ENCODE measurements at regions not wholly inside any gene's neighbourhood (a gene's known extent, or its start where the extent isn't known, plus 50 kb on each side); places are given as distances from the start of the nearest gene placed in this dataset.

DNA sequence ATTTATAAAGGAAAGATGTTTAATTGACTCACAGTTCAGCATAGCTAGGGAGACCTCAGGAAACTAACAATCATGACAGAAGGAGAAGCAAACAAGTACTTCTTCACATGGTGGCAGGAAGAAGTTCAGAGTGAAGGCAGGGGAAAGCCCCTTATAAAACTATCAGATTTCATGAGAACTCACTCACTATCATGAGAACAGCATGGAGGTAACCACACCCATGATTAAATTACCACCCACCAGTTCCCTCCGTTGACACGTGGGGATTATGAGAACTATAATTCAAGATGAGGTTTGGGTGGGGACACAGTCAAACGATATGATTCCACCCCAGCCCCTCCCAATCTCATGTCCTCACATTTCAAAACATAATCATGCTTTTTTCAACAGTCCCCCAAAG, 124.2 kb upstream of the PCGF5 start:
- TF ChIP-seq, protein P1, sequence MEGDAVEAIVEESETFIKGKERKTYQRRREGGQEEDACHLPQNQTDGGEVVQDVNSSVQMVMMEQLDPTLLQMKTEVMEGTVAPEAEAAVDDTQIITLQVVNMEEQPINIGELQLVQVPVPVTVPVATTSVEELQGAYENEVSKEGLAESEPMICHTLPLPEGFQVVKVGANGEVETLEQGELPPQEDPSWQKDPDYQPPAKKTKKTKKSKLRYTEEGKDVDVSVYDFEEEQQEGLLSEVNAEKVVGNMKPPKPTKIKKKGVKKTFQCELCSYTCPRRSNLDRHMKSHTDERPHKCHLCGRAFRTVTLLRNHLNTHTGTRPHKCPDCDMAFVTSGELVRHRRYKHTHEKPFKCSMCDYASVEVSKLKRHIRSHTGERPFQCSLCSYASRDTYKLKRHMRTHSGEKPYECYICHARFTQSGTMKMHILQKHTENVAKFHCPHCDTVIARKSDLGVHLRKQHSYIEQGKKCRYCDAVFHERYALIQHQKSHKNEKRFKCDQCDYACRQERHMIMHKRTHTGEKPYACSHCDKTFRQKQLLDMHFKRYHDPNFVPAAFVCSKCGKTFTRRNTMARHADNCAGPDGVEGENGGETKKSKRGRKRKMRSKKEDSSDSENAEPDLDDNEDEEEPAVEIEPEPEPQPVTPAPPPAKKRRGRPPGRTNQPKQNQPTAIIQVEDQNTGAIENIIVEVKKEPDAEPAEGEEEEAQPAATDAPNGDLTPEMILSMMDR (IDR thresholded peaks at IDR 0.05) = no peak
- TF ChIP-seq RAD21 (IDR thresholded peaks at IDR 0.05; ENCODE audit: low read length) (no peak), TAF1 (IDR thresholded peaks at IDR 0.05; ENCODE audit: borderline replicate concordance, low read depth, low read length) (no peak)

Data from SK-N-SH (cell line).